WERI-Rb-1 (cell line): ENCODE measurements at regions not wholly inside any gene's neighbourhood (a gene's known extent, or its start where the extent isn't known, plus 50 kb on each side); places are given as distances from the start of the nearest gene placed in this dataset.

ENCODE experiments used
- DNase-seq: peaks from one replicate; pipeline ENCODE4 v3.0.0-alpha.2; 2020
- H3K27ac ChIP-seq: fragments of 250-450 bp; sonication (Bioruptor Pico); 2 replicates; pipeline ENCODE4 v1.5.1; 2020; ENCODE audit warnings: mild to moderate bottlenecking, moderate library complexity
- H3K27me3 ChIP-seq: fragments of 250-450 bp; sonication (Bioruptor Pico); 2 replicates; pipeline ENCODE4 v1.5.1; 2021; ENCODE audit warnings: mild to moderate bottlenecking, low read depth, moderate library complexity; ENCODE audit not compliant: insufficient read depth, severe bottlenecking
- H3K36me3 ChIP-seq: fragments of 250-450 bp; sonication (Bioruptor Pico); 2 replicates; pipeline ENCODE4 v1.5.1; 2020; ENCODE audit warnings: mild to moderate bottlenecking, moderate library complexity
- H3K4me3 ChIP-seq: 2 replicates; pipeline ENCODE4 v1.5.1; 2011; ENCODE audit warnings: low read depth, mild to moderate bottlenecking, control low read depth, low read length
- H3K9me3 ChIP-seq: fragments of 250-450 bp; sonication (Bioruptor Pico); 2 replicates; pipeline ENCODE4 v1.5.1; 2021; ENCODE audit warnings: mild to moderate bottlenecking, moderate library complexity; ENCODE audit not compliant: severe bottlenecking
- CTCF ChIP-seq: IDR thresholded peaks from 2 replicates; pipeline ENCODE4 v1.5.1; 2011; ENCODE audit warnings: low read depth, mild to moderate bottlenecking, control low read depth, inconsistent platforms, low read length

DNA sequence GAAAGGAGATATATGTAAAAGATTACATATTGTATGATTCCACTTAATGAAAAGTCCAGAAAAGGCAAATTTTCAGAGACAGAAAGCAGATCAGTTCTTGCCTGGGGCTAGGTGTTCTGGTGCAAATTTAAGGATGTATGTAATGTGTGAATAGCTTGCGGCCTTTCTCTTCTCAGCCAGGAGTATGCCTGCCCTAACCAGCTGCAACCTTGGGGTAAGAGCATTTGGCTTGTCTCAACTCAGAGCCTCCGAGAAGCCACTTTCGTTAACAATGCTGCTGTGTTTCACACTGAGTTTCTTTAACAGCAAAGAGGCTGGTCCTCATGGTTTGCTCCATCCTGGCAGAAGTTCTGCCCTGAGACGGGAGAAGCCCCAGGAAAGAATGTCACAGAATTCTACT lies 102.7 kb downstream of the SPCS3 start:
- Histone ChIP-seq H3K4me3 (no peak overlapping the region), H3K27ac (no peak overlapping the region), H3K36me3 (no peaks in the 10 kb centered on the region), H3K27me3 (no peaks in the 10 kb centered on the region), H3K9me3 (no peaks in the 10 kb centered on the region)
- no peak for TF ChIP-seq CTCF
- no peak for DNase-seq

DNA sequence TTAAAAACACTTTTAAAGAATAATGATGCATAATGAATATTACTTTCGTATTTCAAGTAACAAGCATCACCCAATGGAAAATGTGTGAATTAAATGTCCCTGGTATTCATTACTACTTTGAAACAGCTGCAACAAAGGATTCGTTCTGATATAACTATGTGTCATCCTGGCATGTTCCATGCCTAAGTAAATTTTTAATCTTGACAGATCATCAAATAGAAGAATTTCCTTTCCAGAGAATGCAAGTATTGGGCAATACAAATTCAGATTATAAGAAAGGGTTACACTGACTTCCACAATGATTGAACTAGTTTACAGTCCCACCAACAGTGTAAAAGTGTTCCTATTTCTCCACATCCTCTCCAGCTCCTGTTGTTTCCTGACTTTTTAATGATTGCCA lies 105.3 kb downstream of the SPCS3 start:
- Histone ChIP-seq H3K36me3 (no peaks in the 10 kb centered on the region), H3K4me3 (no peak overlapping the region), H3K9me3 (no peaks in the 10 kb centered on the region), H3K27ac (no peak overlapping the region), H3K27me3 (no peaks in the 10 kb centered on the region)
- no peak for DNase-seq
- no peak for TF ChIP-seq CTCF

DNA sequence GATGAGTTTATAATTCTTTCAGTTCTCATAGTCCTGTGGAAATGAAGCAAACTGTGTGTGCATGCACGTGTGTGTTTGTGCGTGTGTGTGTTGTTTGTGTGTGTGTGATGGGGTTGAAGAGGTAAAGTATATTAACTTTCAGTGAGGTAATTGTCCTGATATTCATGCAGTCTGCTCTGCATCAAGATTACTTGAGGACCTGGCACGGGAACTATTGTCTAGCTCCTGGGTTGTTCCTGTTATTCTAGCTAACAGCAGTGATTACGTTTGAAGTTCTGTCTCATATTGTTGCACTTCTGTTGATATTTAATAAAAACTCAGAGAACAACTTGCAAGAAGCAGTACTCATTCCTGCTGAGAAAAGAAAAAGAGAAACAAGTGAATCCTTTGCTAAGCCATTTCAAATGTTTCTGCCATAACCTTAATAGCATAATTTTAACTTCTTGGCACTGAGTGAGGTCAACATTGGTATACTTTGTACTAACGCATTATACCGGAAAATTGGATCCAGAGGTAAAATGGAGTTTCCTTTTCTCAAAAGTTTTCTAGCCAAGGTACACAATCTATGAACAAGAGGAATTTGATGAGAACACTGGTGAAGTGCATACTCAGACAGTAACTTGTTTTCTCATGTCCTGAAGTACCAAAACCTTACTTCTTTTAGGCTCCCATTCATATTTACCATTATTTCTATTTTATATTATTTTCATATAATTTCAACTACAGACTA lies 113.2 kb downstream of the SPCS3 start:
- Histone ChIP-seq H3K36me3 (no peaks in the 10 kb centered on the region), H3K27me3 (no peaks in the 10 kb centered on the region), H3K9me3 (no peaks in the 10 kb centered on the region), H3K27ac (no peak overlapping the region), H3K4me3 (no peak overlapping the region)
- TF ChIP-seq CTCF: no peak
- no peak for DNase-seq

DNA sequence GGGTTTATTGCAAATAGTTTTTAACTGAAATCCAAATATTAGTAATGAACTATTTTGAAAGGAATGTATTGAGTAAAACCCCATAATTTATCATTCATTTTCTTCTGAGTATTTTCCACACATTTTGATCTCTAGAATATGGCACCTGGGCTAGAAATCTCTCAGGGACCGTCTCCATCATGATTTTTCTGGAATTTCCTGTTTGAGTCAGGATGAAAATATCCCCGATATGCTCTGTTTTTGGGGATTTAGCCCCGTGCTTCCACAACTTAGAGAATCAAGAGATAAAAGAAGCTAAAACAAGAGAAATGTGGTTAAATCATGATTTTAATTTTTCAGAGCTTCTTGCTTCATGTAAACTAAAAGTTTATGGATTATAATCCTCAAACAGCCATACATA lies 114.2 kb downstream of the SPCS3 start:
- Histone ChIP-seq H3K27ac (no peak overlapping the region), H3K4me3 (no peak overlapping the region), H3K9me3 (no peaks in the 10 kb centered on the region), H3K36me3 (no peaks in the 10 kb centered on the region), H3K27me3 (no peaks in the 10 kb centered on the region)
- TF ChIP-seq CTCF: no peak
- no peak for DNase-seq

GRCh38 chr4:176435901-176436292 lies 116.1 kb downstream of the SPCS3 start:
- no peak for DNase-seq
- H3K36me3 ChIP-seq: no peaks in the 10 kb centered on the region
- no peaks in the 10 kb centered on the region for H3K9me3 ChIP-seq
- no peak for TF ChIP-seq CTCF
- H3K27ac ChIP-seq: no peak overlapping the region
- H3K27me3 ChIP-seq: no peaks in the 10 kb centered on the region
- H3K4me3 ChIP-seq: no peak overlapping the region

DNA sequence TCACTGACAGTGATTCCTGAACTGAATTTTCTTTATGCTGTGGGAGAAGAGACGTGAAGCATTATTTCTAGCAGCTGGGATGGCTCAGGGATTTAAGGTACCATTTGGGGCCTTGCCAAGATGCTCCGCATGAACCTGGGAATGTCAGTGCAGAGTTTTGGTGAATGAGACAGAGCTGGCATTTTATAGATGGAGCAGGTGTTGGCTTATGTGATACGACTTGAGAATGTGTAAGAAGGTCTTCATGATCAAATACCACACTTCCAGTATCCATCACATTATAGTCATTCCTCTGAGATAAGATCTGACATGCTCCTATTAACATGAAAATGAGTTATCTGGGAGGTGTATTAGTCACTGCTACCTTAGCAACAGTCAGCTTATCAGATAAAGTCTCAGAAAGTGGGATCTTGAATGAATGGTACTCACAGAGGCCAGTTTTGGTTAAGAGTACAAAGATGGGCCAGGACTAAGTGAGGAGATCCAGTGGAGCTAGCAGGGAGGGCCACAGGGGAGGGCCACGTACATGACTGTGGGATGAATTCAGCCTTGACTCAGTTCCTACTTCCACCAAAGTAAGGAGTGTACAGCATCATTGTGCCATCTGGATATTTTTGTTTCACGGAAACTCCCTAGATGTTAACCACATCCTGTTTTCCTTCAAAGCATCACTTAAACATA lies 116.7 kb downstream of the SPCS3 start:
- Histone ChIP-seq H3K27ac (no peak overlapping the region), H3K27me3 (no peaks in the 10 kb centered on the region), H3K9me3 (no peaks in the 10 kb centered on the region), H3K36me3 (no peaks in the 10 kb centered on the region), H3K4me3 (no peak overlapping the region)
- no peak for TF ChIP-seq CTCF
- no peak for DNase-seq
